PC-3 (cell line): ENCODE measurements at regions not wholly inside any gene's neighbourhood (a gene's known extent, or its start where the extent isn't known, plus 50 kb on each side); places are given as distances from the start of the nearest gene placed in this dataset.
"Not testable (repeated sequence)": the region's sequence is repeated elsewhere in the genome, so short reads cannot be mapped to it uniquely, and the experiment has no call there.

Experiments used
- ATAC-seq: fragments of 200-7000 bp; cut with Tn5 transposase; 2 replicates; pipeline ENCODE4 v1.9.1; 2020; ENCODE audit warnings: mild to moderate bottlenecking, moderate library complexity
- BruUV-seq: library from RNA; stranded (reverse); fragments of 400-500 nt; replicated peaks from 2 replicates; lab custom pipeline; 2021; lab: Mats Ljungman, UMichigan
- CTCF ChIA-PET: fragments of 300-600 bp; sonication (Branson Sonifier 250); formaldehyde crosslinking; loops from one replicate; lab custom pipeline; 2022; ENCODE audit warnings: antibody characterized with exemption; lab: Charles Lee
- POLR2A ChIA-PET: fragments of 300-600 bp; sonication (Branson Sonifier 250); formaldehyde crosslinking; loops from one replicate; lab custom pipeline; 2022; ENCODE audit warnings: antibody characterized with exemption; ENCODE audit not compliant: unreplicated experiment; lab: Charles Lee
- DNase-seq: peaks from one replicate; pipeline ENCODE4 v3.0.0-alpha.2; 2015
- H2AFZ ChIP-seq: fragments of 300-600 bp; sonication (generic); 2 replicates; pipeline ENCODE4 v1.6.0; 2016; ENCODE audit warnings: antibody characterized with exemption, low read length
- H3F3A ChIP-seq: fragments of 300-600 bp; sonication (generic); one replicate; pipeline ENCODE4 v1.6.0; 2017; ENCODE audit warnings: antibody characterized with exemption, low read length, control low read depth, mild to moderate bottlenecking; ENCODE audit not compliant: unreplicated experiment
- H3K27ac ChIP-seq: fragments of 300-600 bp; sonication (generic); 2 replicates; pipeline ENCODE4 v1.5.1; 2016; ENCODE audit warnings: mild to moderate bottlenecking, low read length
- H3K27me3 ChIP-seq: fragments of 300-600 bp; sonication (generic); 2 replicates; pipeline ENCODE4 v1.6.1; 2016; ENCODE audit warnings: low read length, mixed read lengths
- H3K36me3 ChIP-seq: fragments of 300-600 bp; sonication (generic); 2 replicates; pipeline ENCODE4 v1.6.1; 2016; ENCODE audit warnings: low read depth, mixed run types, low read length, mixed read lengths
- H3K4me1 ChIP-seq: fragments of 300-600 bp; sonication (generic); 2 replicates; pipeline ENCODE4 v1.5.1; 2016; ENCODE audit warnings: low read length; ENCODE audit not compliant: insufficient read depth
- H3K4me2 ChIP-seq: fragments of 300-600 bp; sonication (generic); 2 replicates; pipeline ENCODE4 v1.6.0; 2016; ENCODE audit warnings: low read length
- H3K4me3 ChIP-seq: fragments of 300-600 bp; sonication (generic); 2 replicates; pipeline ENCODE4 v1.5.1; 2016; ENCODE audit warnings: mild to moderate bottlenecking, low read length, mixed read lengths
- H3K79me2 ChIP-seq: fragments of 300-600 bp; sonication (generic); 2 replicates; pipeline ENCODE4 v1.6.1; 2017; ENCODE audit warnings: low read length, mixed read lengths
- H3K9ac ChIP-seq: fragments of 300-600 bp; sonication (generic); 2 replicates; pipeline ENCODE4 v1.6.0; 2016; ENCODE audit warnings: mild to moderate bottlenecking, low read length
- H3K9me2 ChIP-seq: fragments of 300-600 bp; sonication (generic); replicated peaks from 2 replicates; pipeline ENCODE4 v1.6.1; 2016; ENCODE audit warnings: mixed run types, low read length, mixed read lengths
- H3K9me3 ChIP-seq: fragments of 300-600 bp; sonication (generic); 2 replicates; pipeline ENCODE4 v1.6.1; 2016; ENCODE audit warnings: low read length, mixed read lengths
- H4K20me1 ChIP-seq: fragments of 300-600 bp; sonication (generic); 2 replicates; pipeline ENCODE4 v1.6.1; 2016; ENCODE audit warnings: low read length, mixed read lengths
- EZH2 ChIP-seq: fragments of 300-600 bp; sonication (generic); IDR thresholded peaks from one replicate; pipeline ENCODE4 v1.6.1; 2017; ENCODE audit warnings: antibody characterized with exemption, mild to moderate bottlenecking, low read length; ENCODE audit not compliant: unreplicated experiment
- EZH2phosphoT487 ChIP-seq: fragments of 300-600 bp; sonication (generic); IDR thresholded peaks from 2 replicates; pipeline ENCODE4 v1.6.1; 2018; ENCODE audit warnings: mild to moderate bottlenecking, antibody characterized with exemption, low read length, borderline replicate concordance
- intact Hi-C: fragments of 100-400 bp; cut with micrococcal nuclease; formaldehyde crosslinking; loops from 2 replicates; pipeline ENCODE4 v1.9.0; 2023
- TF ChIP-seq, protein P1 (sequence below): fragments of 300-600 bp; sonication (generic); conservative IDR thresholded peaks from 2 replicates; pipeline ENCODE4 v1.5.1; 2017; ENCODE audit warnings: antibody characterized with exemption, low read depth, mild to moderate bottlenecking, low read length

DNA sequence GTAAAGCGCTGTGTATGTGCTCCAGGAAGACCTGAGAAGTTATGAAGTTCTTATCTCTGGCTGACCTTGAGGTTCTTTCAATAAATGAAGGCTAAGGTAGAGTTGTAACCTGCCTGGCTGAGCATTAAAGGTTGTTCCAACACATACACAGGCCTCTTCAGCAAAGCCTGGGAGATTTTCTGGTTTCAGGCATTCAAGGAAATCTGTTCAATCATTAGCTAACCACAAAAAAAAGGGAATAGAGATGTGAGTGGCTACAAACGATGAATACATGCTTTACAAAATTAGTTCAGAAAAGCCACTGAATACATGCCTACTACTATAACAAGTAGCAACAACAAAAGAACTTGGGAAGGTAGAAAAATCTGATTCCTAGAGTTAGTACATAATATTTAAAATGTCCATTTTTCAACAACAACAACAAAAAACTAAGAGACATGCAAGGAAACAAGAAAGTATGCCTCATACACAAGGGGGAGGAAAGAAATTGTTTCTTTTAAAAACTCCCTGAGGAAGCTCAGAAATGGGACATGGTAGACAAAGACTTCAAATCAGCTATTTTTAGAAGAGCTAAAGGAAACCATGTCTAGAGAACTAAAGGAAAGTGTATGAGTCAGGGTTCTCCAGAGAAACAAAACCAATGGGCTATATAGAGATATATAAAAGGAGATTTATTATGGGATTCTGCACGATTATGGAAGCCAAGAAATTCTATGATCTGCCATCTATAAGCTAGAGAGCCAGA lies 191.5 kb upstream of the IPO5 start:
- ATAC-seq (no peak), DNase-seq (no peak)
- Histone ChIP-seq H2AFZ (no peak overlapping the region), H3K4me3 (no peak overlapping the region), H3K4me1 (no peaks in the 10 kb centered on the region), H3K36me3 (no peaks in the 10 kb centered on the region), H3K9me3 (no peaks in the 10 kb centered on the region), H4K20me1 (no peaks in the 10 kb centered on the region), H3K79me2 (no peaks in the 10 kb centered on the region), H3K27me3 (0 out of 2 replicates have a peak, but pooled peaks cover 2% of the 10 kb centered on the region), H3K9me2 (no peaks in the 10 kb centered on the region), H3K27ac (no peak overlapping the region), H3K9ac (no peak overlapping the region), H3K4me2 (no peak overlapping the region), H3F3A (no peaks in the 10 kb centered on the region)
- POLR2A ChIA-PET: interaction anchor here (0.6 kb wide), 1 partner anchor 590 kb away, joined by 4 read pairs; no protein-coding TSS in a partner anchor
- no TSS peak for BruUV-seq
- no peak for TF ChIP-seq EZH2
- TF ChIP-seq, protein P1, sequence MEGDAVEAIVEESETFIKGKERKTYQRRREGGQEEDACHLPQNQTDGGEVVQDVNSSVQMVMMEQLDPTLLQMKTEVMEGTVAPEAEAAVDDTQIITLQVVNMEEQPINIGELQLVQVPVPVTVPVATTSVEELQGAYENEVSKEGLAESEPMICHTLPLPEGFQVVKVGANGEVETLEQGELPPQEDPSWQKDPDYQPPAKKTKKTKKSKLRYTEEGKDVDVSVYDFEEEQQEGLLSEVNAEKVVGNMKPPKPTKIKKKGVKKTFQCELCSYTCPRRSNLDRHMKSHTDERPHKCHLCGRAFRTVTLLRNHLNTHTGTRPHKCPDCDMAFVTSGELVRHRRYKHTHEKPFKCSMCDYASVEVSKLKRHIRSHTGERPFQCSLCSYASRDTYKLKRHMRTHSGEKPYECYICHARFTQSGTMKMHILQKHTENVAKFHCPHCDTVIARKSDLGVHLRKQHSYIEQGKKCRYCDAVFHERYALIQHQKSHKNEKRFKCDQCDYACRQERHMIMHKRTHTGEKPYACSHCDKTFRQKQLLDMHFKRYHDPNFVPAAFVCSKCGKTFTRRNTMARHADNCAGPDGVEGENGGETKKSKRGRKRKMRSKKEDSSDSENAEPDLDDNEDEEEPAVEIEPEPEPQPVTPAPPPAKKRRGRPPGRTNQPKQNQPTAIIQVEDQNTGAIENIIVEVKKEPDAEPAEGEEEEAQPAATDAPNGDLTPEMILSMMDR: no peak
- no peak for TF ChIP-seq EZH2phosphoT487
- intact Hi-C loops: no loop called here
- CTCF ChIA-PET: no interaction called here

DNA sequence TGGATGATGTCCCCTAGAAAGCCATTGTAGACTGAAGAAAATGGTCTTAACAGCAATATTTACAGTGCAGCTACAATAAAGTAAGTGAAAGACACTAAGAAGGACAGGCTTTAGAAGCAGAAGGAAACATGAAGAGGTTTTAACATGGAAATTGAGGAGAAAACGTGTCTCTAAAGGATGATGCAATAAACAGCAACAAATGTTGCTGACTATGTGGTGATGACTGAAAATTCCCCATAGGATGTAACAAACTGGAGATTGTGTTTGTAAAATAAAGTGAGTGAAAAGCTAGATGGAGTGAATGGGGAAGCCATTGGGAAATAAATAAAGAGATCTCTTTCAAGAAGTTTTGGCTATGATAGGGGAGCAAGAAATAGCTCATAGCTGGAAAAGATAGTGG lies 186.7 kb upstream of the IPO5 start:
- Histone ChIP-seq H3K27ac (no peak overlapping the region), H3K9me2 (no peaks in the 10 kb centered on the region), H3K4me3 (no peak overlapping the region), H3K36me3 (no peaks in the 10 kb centered on the region), H3K4me1 (no peaks in the 10 kb centered on the region), H3K27me3 (no peaks in the 10 kb centered on the region), H3K79me2 (no peaks in the 10 kb centered on the region), H4K20me1 (no peaks in the 10 kb centered on the region), H3K4me2 (no peak overlapping the region), H2AFZ (no peak overlapping the region), H3F3A (no peaks in the 10 kb centered on the region), H3K9ac (no peak overlapping the region), H3K9me3 (no peaks in the 10 kb centered on the region)
- no TSS peak for BruUV-seq
- TF ChIP-seq, protein P1: no peak
- no peak for TF ChIP-seq EZH2phosphoT487
- TF ChIP-seq EZH2: no peak
- ATAC-seq (no peak), DNase-seq (no peak)
- intact Hi-C loops: no loop called here
- POLR2A ChIA-PET: no interaction called here
- CTCF ChIA-PET: interaction anchor here (0.6 kb wide), 1 partner anchor 771 kb away, joined by 12 read pairs; no protein-coding TSS in a partner anchor

DNA sequence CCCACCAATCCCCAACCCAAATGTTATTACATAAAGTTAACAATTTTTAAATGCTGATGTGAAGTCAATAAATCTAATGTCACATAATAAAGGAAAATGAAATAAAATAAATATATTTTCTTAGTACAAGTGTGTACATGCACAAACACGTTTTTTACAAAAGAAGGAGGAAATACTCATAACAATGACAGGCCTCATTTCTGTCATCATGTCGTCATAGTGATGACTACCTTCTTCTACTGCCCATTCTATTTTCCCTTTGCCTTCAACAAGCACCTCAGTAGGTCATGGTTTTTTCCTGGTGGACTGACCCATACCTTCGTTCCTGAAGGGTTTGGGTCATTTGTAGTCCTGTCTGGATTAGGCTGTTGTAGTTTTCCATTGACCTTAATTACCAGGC lies 185.3 kb upstream of the IPO5 start:
- no peak overlapping the region for H3K27ac ChIP-seq
- H3K4me3 ChIP-seq: no peak overlapping the region
- ChIA-PET CTCF (no interaction called here), POLR2A (no interaction called here)
- intact Hi-C loops: no loop called here
- no peaks in the 10 kb centered on the region for H3K79me2 ChIP-seq
- TF ChIP-seq EZH2phosphoT487 (no peak), EZH2 (no peak)
- TF ChIP-seq, protein P1: no peak
- H3K4me1 ChIP-seq: no peaks in the 10 kb centered on the region
- no peaks in the 10 kb centered on the region for H3K9me3 ChIP-seq
- DNase-seq (no peak), ATAC-seq (no peak)
- H3K27me3 ChIP-seq: no peaks in the 10 kb centered on the region
- H3K9ac ChIP-seq: no peak overlapping the region
- no peak overlapping the region for H3K4me2 ChIP-seq
- no peaks in the 10 kb centered on the region for H3F3A ChIP-seq
- no peak overlapping the region for H2AFZ ChIP-seq
- BruUV-seq: no TSS peak
- no peaks in the 10 kb centered on the region for H4K20me1 ChIP-seq
- no peaks in the 10 kb centered on the region for H3K36me3 ChIP-seq
- H3K9me2 ChIP-seq: no peaks in the 10 kb centered on the region

DNA sequence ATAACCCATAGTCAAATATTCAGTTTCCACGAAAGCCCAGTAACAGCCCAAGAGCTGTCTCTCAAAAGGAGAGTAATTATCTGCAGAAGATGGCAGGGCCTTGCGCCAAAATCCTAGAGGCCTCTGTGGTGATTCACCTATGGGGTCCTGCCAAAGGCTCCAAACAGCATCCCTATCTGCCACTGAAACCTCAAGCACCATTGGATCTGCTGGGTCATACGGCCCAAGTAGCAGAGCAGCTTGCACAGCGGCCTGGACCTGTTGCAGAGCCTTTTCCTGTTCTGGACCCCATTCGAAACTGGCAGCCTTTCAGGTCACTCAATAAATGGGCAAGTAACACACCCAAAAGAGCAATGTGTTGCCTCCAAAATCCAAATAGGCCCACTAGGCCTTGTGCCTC lies 183.2 kb upstream of the IPO5 start:
- H3K9ac ChIP-seq, H3K4me1 ChIP-seq, H4K20me1 ChIP-seq, H3K9me2 ChIP-seq, BruUV-seq, H3K27me3 ChIP-seq, H3K4me3 ChIP-seq, H2AFZ ChIP-seq, DNase-seq, CTCF ChIA-PET, intact Hi-C loops, H3K9me3 ChIP-seq, H3K27ac ChIP-seq, POLR2A ChIA-PET, H3K36me3 ChIP-seq, H3K4me2 ChIP-seq, H3K79me2 ChIP-seq, H3F3A ChIP-seq, ATAC-seq: not testable (repeated sequence)
